GM19035 (cell line): ENCODE measurements at regions not wholly inside any gene's neighbourhood (a gene's known extent, or its start where the extent isn't known, plus 50 kb on each side); places are given as distances from the start of the nearest gene placed in this dataset.
"Not testable (repeated sequence)": the region's sequence is repeated elsewhere in the genome, so short reads cannot be mapped to it uniquely, and the experiment has no call there.

Experiments
- ATAC-seq: cut with Tn5 transposase; IDR thresholded peaks from one replicate; pipeline ENCODE4 v1.9.1; 2021; ENCODE audit not compliant: unreplicated experiment

GRCh38 chr4:120005527-120005926 is 61.1 kb downstream of the MAD2L1 start:
- no peak for ATAC-seq

GRCh38 chr4:120005076-120005475 is 61.6 kb downstream of the MAD2L1 start:
- no peak for ATAC-seq

- ATAC-seq = no peak
These were observed 62.6 kb downstream of the MAD2L1 start for GRCh38 chr4:120004054-120004453.

- ATAC-seq = no peak
These were observed 63.5 kb downstream of the MAD2L1 start for GRCh38 chr4:120003193-120003592.

GRCh38 chr4:120001850-120002249 is 64.8 kb downstream of the MAD2L1 start:
- no peak for ATAC-seq

GRCh38 chr4:120000591-120001296 is 65.9 kb downstream of the MAD2L1 start:
- no peak for ATAC-seq

GRCh38 chr4:119996024-119996423 is 70.6 kb downstream of the MAD2L1 start:
- ATAC-seq = not testable (repeated sequence)

- ATAC-seq = no peak
These were observed 81.7 kb downstream of the MAD2L1 start for GRCh38 chr4:119984996-119985395.

GRCh38 chr4:119982756-119983155 is 83.9 kb downstream of the MAD2L1 start:
- no peak for ATAC-seq

- ATAC-seq = no peak
These were observed 86.2 kb downstream of the MAD2L1 start for GRCh38 chr4:119980456-119980855.

- ATAC-seq = no peak
These were observed 89.3 kb downstream of the MAD2L1 start for GRCh38 chr4:119977076-119977940.

- ATAC-seq = no peak
These were observed 95.1 kb downstream of the MAD2L1 start for GRCh38 chr4:119971431-119972084.

- ATAC-seq = no peak
These were observed 104.0 kb downstream of the MAD2L1 start for GRCh38 chr4:119962631-119963030.

- no peak for ATAC-seq
These were observed 107.7 kb downstream of the MAD2L1 start for GRCh38 chr4:119958983-119959382.

GRCh38 chr4:119955256-119955655 is 111.4 kb downstream of the MAD2L1 start:
- ATAC-seq = no peak

- not testable (repeated sequence) for ATAC-seq
These were observed 112.2 kb downstream of the MAD2L1 start for GRCh38 chr4:119954487-119954886.

- ATAC-seq = no peak
These were observed 120.3 kb downstream of the MAD2L1 start for GRCh38 chr4:119946359-119946758.

GRCh38 chr4:119942806-119943205 is 123.8 kb downstream of the MAD2L1 start:
- ATAC-seq = no peak

GRCh38 chr4:119940557-119940956 is 126.1 kb downstream of the MAD2L1 start:
- no peak for ATAC-seq

- ATAC-seq = no peak
These were observed 127.3 kb downstream of the MAD2L1 start for GRCh38 chr4:119939071-119939995.

GRCh38 chr4:119937746-119938145 is 128.9 kb downstream of the MAD2L1 start:
- no peak for ATAC-seq
